ENCODE measurements at regions not wholly inside any gene's neighbourhood (a gene's known extent, or its start where the extent isn't known, plus 50 kb on each side); places are given as distances from the start of the nearest gene placed in this dataset.

DNA sequence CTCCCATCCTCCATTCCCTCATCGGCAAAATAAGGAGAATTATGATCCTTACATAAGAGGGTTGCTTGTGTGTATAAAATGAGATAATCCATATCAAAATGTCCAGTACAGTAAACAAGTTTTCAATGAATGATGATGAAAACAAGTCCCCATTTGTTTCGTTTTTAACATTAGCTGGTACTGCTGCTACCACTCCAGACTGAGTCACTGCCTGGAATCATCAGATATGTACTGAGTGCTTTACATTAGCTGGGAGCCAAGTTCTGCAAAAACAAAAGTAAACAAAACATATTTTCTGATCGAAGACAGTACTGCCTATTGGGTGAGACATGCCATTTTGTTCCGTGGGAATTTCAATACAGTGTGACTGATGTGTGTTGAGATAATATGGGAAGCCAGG is 123.2 kb upstream of the IGFBP7 start:
- no peak for TF ChIP-seq ZNF221 (tag by site-specific recombination; IDR thresholded peaks at IDR 0.05; ENCODE audit: borderline replicate concordance)
- TF ChIP-seq ZXDB (tag by site-specific recombination; IDR thresholded peaks at IDR 0.05) = no peak
- no peak for TF ChIP-seq ZNF707 (tag by site-specific recombination; IDR thresholded peaks at IDR 0.05)
- TF ChIP-seq, protein P1, sequence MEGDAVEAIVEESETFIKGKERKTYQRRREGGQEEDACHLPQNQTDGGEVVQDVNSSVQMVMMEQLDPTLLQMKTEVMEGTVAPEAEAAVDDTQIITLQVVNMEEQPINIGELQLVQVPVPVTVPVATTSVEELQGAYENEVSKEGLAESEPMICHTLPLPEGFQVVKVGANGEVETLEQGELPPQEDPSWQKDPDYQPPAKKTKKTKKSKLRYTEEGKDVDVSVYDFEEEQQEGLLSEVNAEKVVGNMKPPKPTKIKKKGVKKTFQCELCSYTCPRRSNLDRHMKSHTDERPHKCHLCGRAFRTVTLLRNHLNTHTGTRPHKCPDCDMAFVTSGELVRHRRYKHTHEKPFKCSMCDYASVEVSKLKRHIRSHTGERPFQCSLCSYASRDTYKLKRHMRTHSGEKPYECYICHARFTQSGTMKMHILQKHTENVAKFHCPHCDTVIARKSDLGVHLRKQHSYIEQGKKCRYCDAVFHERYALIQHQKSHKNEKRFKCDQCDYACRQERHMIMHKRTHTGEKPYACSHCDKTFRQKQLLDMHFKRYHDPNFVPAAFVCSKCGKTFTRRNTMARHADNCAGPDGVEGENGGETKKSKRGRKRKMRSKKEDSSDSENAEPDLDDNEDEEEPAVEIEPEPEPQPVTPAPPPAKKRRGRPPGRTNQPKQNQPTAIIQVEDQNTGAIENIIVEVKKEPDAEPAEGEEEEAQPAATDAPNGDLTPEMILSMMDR (tag by site-specific recombination; IDR thresholded peaks at IDR 0.05) = no peak
- no peak for TF ChIP-seq SCRT2 (tag by site-specific recombination; IDR thresholded peaks at IDR 0.05)
- TF ChIP-seq ZNF366 (tag by site-specific recombination; conservative IDR thresholded peaks at IDR 0.05) = no peak
- no peak for TF ChIP-seq BCL11A (tag by site-specific recombination; IDR thresholded peaks at IDR 0.05; ENCODE audit: low read depth)
